ENCODE measurements at regions not wholly inside any gene's neighbourhood (a gene's known extent, or its start where the extent isn't known, plus 50 kb on each side); places are given as distances from the start of the nearest gene placed in this dataset.

GRCh38 chr9:109609060-109609459, 111.0 kb upstream of the PTPN3 start:
- TF ChIP-seq CTCF (IDR thresholded peaks at IDR 0.05 in 4 of 5, conservative IDR thresholded peaks at IDR 0.05 in 1 of 5) (no peak), POLR2A (IDR thresholded peaks at IDR 0.05) (no peak)

All from gastrocnemius medialis (tissue), 4 donors.